ENCODE measurements at regions not wholly inside any gene's neighbourhood (a gene's known extent, or its start where the extent isn't known, plus 50 kb on each side); places are given as distances from the start of the nearest gene placed in this dataset.

- DNase-seq (ENCODE audit: low read depth in 2 of 2), result no peak
These were observed 50.8 kb upstream of the GADL1 start for GRCh38 chr3:30945291-30945690.

GRCh38 chr3:30948426-30948825 is 54.0 kb upstream of the GADL1 start:
- DNase-seq (ENCODE audit: low read depth in 2 of 2), result no peak

DNA sequence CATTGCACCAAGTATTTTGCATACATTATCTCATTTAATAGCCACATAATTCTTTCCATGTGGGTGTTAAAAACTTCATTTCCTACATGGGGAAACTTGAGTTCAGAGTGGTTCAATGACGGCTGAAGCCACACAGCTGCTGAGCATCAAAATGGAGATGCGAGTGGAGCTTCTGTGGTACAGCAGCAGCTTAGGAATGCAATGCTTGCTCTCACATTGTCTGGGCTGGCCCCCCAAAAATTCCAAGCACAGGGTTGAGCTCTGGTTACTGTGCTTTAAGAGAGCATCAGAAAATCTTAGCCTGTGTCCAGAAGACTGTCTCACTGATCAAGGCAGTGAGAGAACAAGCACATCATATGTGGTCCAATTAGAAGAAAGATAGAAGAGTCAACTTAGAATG is 57.4 kb upstream of the GADL1 start:
- DNase-seq (ENCODE audit: low read depth in 2 of 2), result no peak

GRCh38 chr3:30952786-30953185 is 58.3 kb upstream of the GADL1 start:
- no peak for DNase-seq (ENCODE audit: low read depth in 2 of 2)

DNA sequence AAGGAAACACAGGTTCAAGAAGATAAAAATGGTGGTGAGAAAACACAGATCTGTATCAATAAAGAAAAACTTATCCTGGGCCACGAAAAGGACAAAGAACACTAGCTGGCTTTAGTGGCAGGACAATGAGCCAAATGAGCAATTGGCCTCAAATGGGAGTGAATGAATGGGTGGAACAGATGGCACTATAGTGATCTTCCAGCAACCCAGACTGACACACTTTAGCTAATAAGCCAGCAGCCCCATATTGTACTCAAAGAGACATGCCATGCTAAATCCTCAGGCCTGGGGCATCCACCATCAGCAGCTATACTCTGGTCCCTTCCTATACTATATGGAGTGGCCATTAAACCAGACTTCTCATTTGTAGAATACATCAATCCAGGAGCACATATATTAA is 60.0 kb upstream of the GADL1 start:
- DNase-seq (ENCODE audit: low read depth in 2 of 2), result no peak

DNA sequence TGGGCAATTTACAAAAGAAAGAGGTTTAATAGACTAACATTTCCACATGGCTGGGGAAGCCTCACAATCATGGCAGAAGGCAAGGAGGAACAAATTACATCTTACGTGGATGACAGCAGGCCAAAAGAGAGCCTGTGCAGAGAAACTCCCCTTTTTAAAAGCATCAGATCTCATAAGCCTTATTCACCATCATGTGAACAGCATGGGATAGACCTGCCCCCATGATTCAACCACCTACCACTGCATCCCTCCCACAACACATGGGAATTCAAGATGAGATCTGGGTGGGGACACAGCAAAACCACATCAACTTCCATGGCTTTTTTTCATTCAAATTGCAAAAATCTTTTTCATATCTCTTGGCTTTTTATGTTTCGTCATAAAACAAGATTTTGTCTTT is 67.6 kb upstream of the GADL1 start:
- DNase-seq (ENCODE audit: low read depth in 2 of 2), result no peak

GRCh38 chr3:30962493-30962892 is 68.0 kb upstream of the GADL1 start:
- no peak for DNase-seq (ENCODE audit: low read depth in 2 of 2)

GRCh38 chr3:30963223-30963722 is 68.8 kb upstream of the GADL1 start:
- DNase-seq (ENCODE audit: low read depth in 2 of 2), result no peak

DNA sequence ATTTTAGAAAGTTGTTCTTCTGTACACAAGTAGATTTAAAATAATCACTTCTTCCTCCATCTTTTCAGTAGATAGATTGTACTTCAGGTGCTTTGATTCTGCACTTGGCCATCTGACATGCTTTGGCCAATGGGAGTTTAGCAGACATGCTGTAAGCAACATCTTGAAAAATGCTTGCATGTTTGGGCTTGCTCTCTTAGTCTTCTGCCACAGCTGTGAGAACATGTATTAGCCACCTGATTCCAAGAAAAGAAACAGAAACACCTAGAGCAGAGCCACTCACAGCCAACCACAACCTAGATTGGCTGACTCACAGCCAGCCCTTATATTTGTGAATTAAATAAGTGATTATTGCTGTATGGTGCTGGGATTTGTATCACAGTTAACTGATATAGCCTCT is 70.2 kb upstream of the GADL1 start:
- DNase-seq (ENCODE audit: low read depth in 2 of 2), result no peak

DNA sequence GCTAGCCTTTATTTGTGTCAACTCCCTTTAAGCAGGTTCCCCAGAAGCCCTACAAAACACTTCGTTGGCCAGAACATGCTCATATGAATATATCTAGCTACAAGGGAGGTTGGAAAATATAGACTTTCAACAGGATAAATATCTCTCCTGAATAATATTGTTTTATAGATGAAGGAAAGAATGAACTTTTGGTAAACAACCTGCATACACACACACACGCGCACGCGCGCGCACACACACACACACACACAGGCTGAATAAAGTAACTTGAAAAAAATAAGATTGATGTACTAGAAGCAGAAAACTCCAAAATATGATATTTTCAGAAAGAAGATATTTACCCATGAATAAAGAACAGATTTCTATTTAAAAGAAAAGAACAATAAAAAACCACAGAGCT is 72.4 kb upstream of the GADL1 start:
- no peak for DNase-seq (ENCODE audit: low read depth in 2 of 2)

- DNase-seq (ENCODE audit: low read depth in 2 of 2), result no peak
These were observed 75.7 kb upstream of the GADL1 start for GRCh38 chr3:30970183-30970582.

DNA sequence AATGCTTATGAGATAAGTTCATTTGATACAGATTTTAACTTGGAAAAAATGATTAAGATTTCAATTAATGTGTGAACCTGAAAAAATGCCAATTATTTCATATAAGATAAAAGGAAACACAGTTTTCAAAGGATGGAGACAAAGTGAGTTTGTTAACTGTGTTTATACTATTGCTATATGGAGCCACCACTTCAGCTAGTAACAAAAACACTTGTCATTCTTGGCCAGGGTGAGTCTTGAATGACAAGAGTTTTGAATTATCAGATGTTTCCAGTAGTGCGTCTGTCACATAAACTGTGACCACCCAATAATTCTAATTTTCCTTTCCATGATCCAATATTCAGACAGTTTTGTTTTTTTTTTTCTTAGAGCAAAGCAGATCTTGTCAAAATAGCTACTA is 78.0 kb upstream of the GADL1 start:
- no peak for DNase-seq (ENCODE audit: low read depth in 2 of 2)

DNA sequence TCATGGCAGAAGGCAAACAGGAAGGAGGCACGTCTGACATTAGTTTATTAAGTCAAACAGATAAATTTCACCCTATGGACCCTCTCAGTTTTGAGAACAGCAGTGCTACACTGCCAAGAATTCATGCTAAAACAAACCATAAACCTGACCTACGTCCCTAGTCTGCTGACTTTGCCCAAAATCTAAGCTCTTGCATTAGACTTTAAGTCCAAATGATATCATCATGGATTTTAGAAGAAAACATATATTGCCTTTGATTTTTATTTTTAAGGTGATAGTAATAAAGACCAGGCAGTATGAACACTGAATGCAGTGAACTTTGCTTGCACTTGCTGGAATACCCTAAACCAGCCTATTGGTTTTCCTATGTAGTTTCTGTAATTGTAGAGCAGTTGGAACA is 79.6 kb upstream of the GADL1 start:
- DNase-seq (ENCODE audit: low read depth in 2 of 2), result no peak

GRCh38 chr3:30977592-30977991 is 83.1 kb upstream of the GADL1 start:
- DNase-seq (ENCODE audit: low read depth in 2 of 2), result no peak

GRCh38 chr3:30980993-30981392 is 86.5 kb upstream of the GADL1 start:
- no peak for DNase-seq (ENCODE audit: low read depth in 2 of 2)

DNA sequence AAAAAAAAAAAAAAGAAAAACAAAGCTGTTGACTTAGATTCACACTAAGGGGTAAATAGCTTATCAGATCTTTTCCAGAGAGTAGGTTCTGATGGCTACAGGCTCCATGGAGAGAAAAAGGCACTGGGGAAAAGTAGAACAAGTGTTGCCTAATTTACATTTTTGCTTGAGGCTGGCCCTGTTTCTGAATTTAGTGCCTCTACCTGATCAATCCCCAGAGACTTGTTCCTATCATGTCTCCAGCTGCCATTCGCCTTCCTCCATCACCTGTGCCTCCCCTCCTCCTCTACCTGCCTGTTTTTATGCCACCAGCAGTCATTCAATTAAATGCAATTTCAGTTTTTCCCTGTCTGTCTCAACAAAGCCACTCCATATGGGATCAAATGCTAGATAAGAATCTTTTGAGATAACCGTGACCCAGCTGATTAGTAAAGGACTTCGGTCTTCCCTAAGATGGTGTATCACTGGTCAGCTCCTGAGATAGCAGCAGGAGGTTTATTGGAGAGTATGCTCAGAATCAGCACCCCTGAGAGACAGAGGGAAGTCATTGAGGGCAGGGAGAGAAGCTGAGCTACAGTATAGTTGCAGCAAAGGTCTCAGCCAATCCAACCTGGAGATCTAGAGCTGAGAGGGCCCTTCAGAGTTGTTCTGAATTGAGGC is 88.1 kb upstream of the GADL1 start:
- no peak for DNase-seq (ENCODE audit: low read depth in 2 of 2)

- no peak for DNase-seq (ENCODE audit: low read depth in 2 of 2)
These were observed 90.6 kb upstream of the GADL1 start for GRCh38 chr3:30984855-30985749.

DNA sequence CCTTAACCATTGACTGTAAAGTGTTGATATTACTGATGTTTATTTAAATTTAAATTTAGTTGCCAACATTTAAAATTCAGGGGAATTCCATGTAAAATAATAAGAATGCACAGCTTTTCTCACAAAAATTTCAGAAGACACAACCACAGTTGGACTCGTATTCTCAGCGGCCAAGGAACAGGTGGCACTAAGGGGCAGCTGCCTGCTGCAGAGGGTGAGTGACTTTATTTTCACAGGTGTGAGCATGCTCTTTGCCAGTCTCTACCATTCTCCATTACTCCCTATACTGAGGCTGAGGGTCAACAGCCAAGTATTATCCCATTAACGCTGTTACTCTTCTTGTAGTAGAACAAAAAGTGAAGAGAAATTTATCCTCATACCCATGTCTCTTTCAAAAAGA is 92.1 kb upstream of the GADL1 start:
- DNase-seq (ENCODE audit: low read depth in 2 of 2), result no peak

GRCh38 chr3:30988769-30989168 is 94.3 kb upstream of the GADL1 start:
- DNase-seq (ENCODE audit: low read depth in 2 of 2), result no peak

- no peak for DNase-seq (ENCODE audit: low read depth in 2 of 2)
These were observed 95.0 kb upstream of the GADL1 start for GRCh38 chr3:30989276-30990030.

DNA sequence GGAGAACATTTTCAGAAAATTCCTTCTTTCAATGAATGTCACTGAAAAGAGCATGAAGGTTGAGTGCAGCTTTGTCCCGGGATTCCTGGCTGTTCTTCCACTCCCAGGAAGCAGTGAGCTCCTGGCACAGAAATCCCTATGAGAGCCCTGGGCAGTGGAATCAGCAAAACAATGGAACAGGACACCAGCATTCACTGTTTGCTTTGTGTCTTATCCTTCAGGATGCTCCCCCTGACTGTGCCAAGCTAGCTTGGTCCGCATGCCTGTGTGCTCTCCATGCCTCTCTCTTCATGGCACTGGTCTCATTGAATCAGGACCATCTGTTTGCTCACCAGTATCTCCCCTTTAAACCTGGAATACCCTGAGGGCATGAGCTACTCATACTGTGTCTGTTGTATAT is 102.0 kb upstream of the GADL1 start:
- DNase-seq (ENCODE audit: low read depth in 2 of 2), result no peak

- no peak for DNase-seq (ENCODE audit: low read depth in 2 of 2)
These were observed 108.3 kb upstream of the GADL1 start for GRCh38 chr3:31002730-31003129.
